Psoas muscle (tissue), 7 donors: ENCODE measurements at regions not wholly inside any gene's neighbourhood (a gene's known extent, or its start where the extent isn't known, plus 50 kb on each side); places are given as distances from the start of the nearest gene placed in this dataset.

Experiments
- ATAC-seq, 4 donors: fragments of 200-7000 bp; cut with Tn5 transposase; one replicate each; pipeline ENCODE4 v1.9.1; 2020; ENCODE audit warnings: moderate library complexity in 3 of 4, mild to moderate bottlenecking in 2 of 4
- DNase-seq, 2 donors: peaks; one replicate each; pipeline ENCODE4 v3.0.0-alpha.2; 2020
- H3K27ac ChIP-seq: fragments of 200-600 bp; one replicate; pipeline ENCODE4 v1.8.0; 2022
- H3K27me3 ChIP-seq, 3 donors: fragments of 200-600 bp in 1 of 3; one replicate each; pipeline versions ENCODE4 v1.6.1 to v1.8.0; 2013 to 2022; ENCODE audit warnings: low read length in 2 of 3, mild to moderate bottlenecking in 2 of 3, moderate library complexity in 1 of 3; ENCODE audit not compliant: insufficient read depth in 3 of 3
- H3K36me3 ChIP-seq, 2 donors: fragments of 200-600 bp in 1 of 2; one replicate each; pipeline versions ENCODE4 v1.6.1 to v1.8.0; 2013 to 2022; ENCODE audit warnings: low read depth in 1 of 2, mild to moderate bottlenecking in 1 of 2, moderate library complexity in 1 of 2; ENCODE audit not compliant: insufficient read depth in 1 of 2
- H3K4me1 ChIP-seq: fragments of 200-600 bp; one replicate; pipeline ENCODE4 v1.8.0; 2022
- H3K4me3 ChIP-seq: fragments of 200-600 bp; one replicate; pipeline ENCODE4 v1.8.0; 2022; ENCODE audit warnings: mild to moderate bottlenecking
- H3K9me3 ChIP-seq: fragments of 200-600 bp; one replicate; pipeline ENCODE4 v1.8.0; 2022
- CTCF ChIP-seq: fragments of 200-600 bp; IDR thresholded peaks from one replicate; pipeline ENCODE4 v1.8.0; 2022; ENCODE audit warnings: antibody characterized with exemption
- WGBS, 3 donors: extraction: QIAGEN DNeasy Blood & Tissue Kit; methylation state at CpG; one replicate each; pipeline versions ENCODE4 v1.1.6 to v1.1.7; 2013; 5-methylcytosine and 5-hydroxymethylcytosine counted together
- intact Hi-C, 2 donors: fragments of 100-400 bp; cut with DNase I; formaldehyde crosslinking; loops; one replicate each; pipeline versions ENCODE4 v1.11.0 to v1.14.2; 2022
- donor health status: healthy with polysubstance abuse.
- donor health status: DM: no; HTN: no; CAD: no; lungs with moderate emphysema.
- donor health status: Bipolar disorder and iron deficiency.
- donor health status: healthy.
- donor health status: DM: yes; HTN: yes; CAD: no.
- donor health status: DM: no; HTN: no; CAD: no.
- donor health status: DM: yes; HTN: yes; CAD: no.

- Histone ChIP-seq H3K9me3 (no peaks in the 10 kb centered on the region), H3K27ac (no peak overlapping the region), H3K36me3 (no peaks in the 10 kb centered on the region), H3K27me3 (no peaks in the 10 kb centered on the region), H3K4me3 (no peak overlapping the region), H3K4me1 (no peaks in the 10 kb centered on the region)
- 56 to 72% (median 62%) methylated on average over 2 of the region's 2 CpGs for WGBS, 3 donors
- no peak for ATAC-seq
- TF ChIP-seq CTCF, result no peak
- intact Hi-C loops, result no loop called here
- no peak for DNase-seq
Measured at GRCh38 chr1:79105500-79105899, 99.0 kb upstream of the ADGRL4 start.

- no peaks in the 10 kb centered on the region for H3K9me3 ChIP-seq
- TF ChIP-seq CTCF, result no peak
- WGBS, 3 donors, result 76 to 81% (median 80%) methylated on average over 3 of the region's 3 CpGs
- no peak for ATAC-seq
- DNase-seq, result no peak
- H3K27ac ChIP-seq, result no peak overlapping the region
- H3K27me3 ChIP-seq, result no peaks in the 10 kb centered on the region
- no peaks in the 10 kb centered on the region for H3K4me1 ChIP-seq
- no peak overlapping the region for H3K4me3 ChIP-seq
- intact Hi-C loops, result loop anchor here in 1 of 2 donors (1.0 kb wide), 1 partner anchor 24 kb away; no protein-coding TSS in a partner anchor
- H3K36me3 ChIP-seq, result no peaks in the 10 kb centered on the region
Measured at GRCh38 chr1:79104617-79105016, 98.1 kb upstream of the ADGRL4 start.

GRCh38 chr1:79100385-79100784, 93.9 kb upstream of the ADGRL4 start:
- H3K36me3 ChIP-seq, result no peaks in the 10 kb centered on the region
- no peaks in the 10 kb centered on the region for H3K4me1 ChIP-seq
- H3K27ac ChIP-seq, result no peak overlapping the region
- H3K4me3 ChIP-seq, result no peak overlapping the region
- intact Hi-C loops, result no loop called here
- ATAC-seq, result no peak
- no peaks in the 10 kb centered on the region for H3K9me3 ChIP-seq
- no peak for TF ChIP-seq CTCF
- H3K27me3 ChIP-seq, result no peaks in the 10 kb centered on the region
- no peak for DNase-seq
- WGBS, 3 donors, result 81 to 84% (median 83%) methylated on average over 7 of the region's 7 CpGs

- H3K27me3 ChIP-seq, result no peaks in the 10 kb centered on the region
- intact Hi-C loops, result no loop called here
- no peak overlapping the region for H3K4me3 ChIP-seq
- ATAC-seq (no peak), DNase-seq (no peak)
- H3K9me3 ChIP-seq, result no peaks in the 10 kb centered on the region
- no peaks in the 10 kb centered on the region for H3K4me1 ChIP-seq
- H3K36me3 ChIP-seq, result no peaks in the 10 kb centered on the region
- H3K27ac ChIP-seq, result no peak overlapping the region
- TF ChIP-seq CTCF, result no peak
Measured at GRCh38 chr1:79090985-79091384, 84.5 kb upstream of the ADGRL4 start.

GRCh38 chr1:79089946-79090345, 83.4 kb upstream of the ADGRL4 start:
- Histone ChIP-seq H3K27ac (no peak overlapping the region), H3K4me3 (no peak overlapping the region), H3K27me3 (no peaks in the 10 kb centered on the region), H3K9me3 (no peaks in the 10 kb centered on the region), H3K4me1 (no peaks in the 10 kb centered on the region), H3K36me3 (no peaks in the 10 kb centered on the region)
- DNase-seq, result no peak
- intact Hi-C loops, result no loop called here
- no peak for ATAC-seq
- no peak for TF ChIP-seq CTCF
- WGBS, 3 donors, result 83 to 87% (median 84%) methylated on average over 2 of the region's 2 CpGs
